HG03159 (cell line): ENCODE measurements at regions not wholly inside any gene's neighbourhood (a gene's known extent, or its start where the extent isn't known, plus 50 kb on each side); places are given as distances from the start of the nearest gene placed in this dataset.

ENCODE experiments used
- ATAC-seq: cut with Tn5 transposase; IDR thresholded peaks from one replicate; pipeline ENCODE4 v1.9.1; 2021; ENCODE audit warnings: mild to moderate bottlenecking, moderate library complexity; ENCODE audit not compliant: unreplicated experiment

GRCh38 chr4:181957088-181957487, 286.1 kb upstream of the TENM3 start:
- no peak for ATAC-seq

GRCh38 chr4:181958446-181958845, 284.8 kb upstream of the TENM3 start:
- no peak for ATAC-seq

- no peak for ATAC-seq
Measured at GRCh38 chr4:181959121-181959520, 284.1 kb upstream of the TENM3 start.

GRCh38 chr4:181960384-181960783, 282.8 kb upstream of the TENM3 start:
- ATAC-seq, result no peak

GRCh38 chr4:181962321-181962720, 280.9 kb upstream of the TENM3 start:
- no peak for ATAC-seq

GRCh38 chr4:181964731-181965130, 278.5 kb upstream of the TENM3 start:
- no peak for ATAC-seq

- no peak for ATAC-seq
Measured at GRCh38 chr4:181966104-181966551, 277.1 kb upstream of the TENM3 start.

GRCh38 chr4:181967401-181967800, 275.8 kb upstream of the TENM3 start:
- ATAC-seq, result no peak

- no peak for ATAC-seq
Measured at GRCh38 chr4:181968371-181968770, 274.8 kb upstream of the TENM3 start.

- ATAC-seq, result no peak
Measured at GRCh38 chr4:181969151-181969550, 274.1 kb upstream of the TENM3 start.

GRCh38 chr4:181970366-181970765, 272.8 kb upstream of the TENM3 start:
- ATAC-seq, result no peak

GRCh38 chr4:181971411-181971810, 271.8 kb upstream of the TENM3 start:
- peak; percentile 71 for ATAC-seq

GRCh38 chr4:181971973-181972372, 271.2 kb upstream of the TENM3 start:
- no peak for ATAC-seq

- no peak for ATAC-seq
Measured at GRCh38 chr4:181976764-181977163, 266.4 kb upstream of the TENM3 start.

- ATAC-seq, result no peak
Measured at GRCh38 chr4:181982437-181982836, 260.8 kb upstream of the TENM3 start.

- no peak for ATAC-seq
Measured at GRCh38 chr4:181982856-181983255, 260.3 kb upstream of the TENM3 start.

- no peak for ATAC-seq
Measured at GRCh38 chr4:181987392-181987791, 255.8 kb upstream of the TENM3 start.

- no peak for ATAC-seq
Measured at GRCh38 chr4:181989071-181989470, 254.1 kb upstream of the TENM3 start.

- ATAC-seq, result no peak
Measured at GRCh38 chr4:181991369-181992108, 251.7 kb upstream of the TENM3 start.

- ATAC-seq, result no peak
Measured at GRCh38 chr4:181998398-181999295, 244.6 kb upstream of the TENM3 start.

- ATAC-seq, result no peak
Measured at GRCh38 chr4:182000077-182000476, 243.1 kb upstream of the TENM3 start.

GRCh38 chr4:182010876-182011275, 232.3 kb upstream of the TENM3 start:
- no peak for ATAC-seq
